ENCODE measurements at regions not wholly inside any gene's neighbourhood (a gene's known extent, or its start where the extent isn't known, plus 50 kb on each side); places are given as distances from the start of the nearest gene placed in this dataset.

- TF ChIP-seq YY1 (IDR thresholded peaks at IDR 0.05; ENCODE audit: insufficient read depth, insufficient read length) (no peak), SUZ12 (IDR thresholded peaks at IDR 0.05; ENCODE audit: extremely low read depth, insufficient read depth, insufficient read length) (no peak), ZNF274 (IDR thresholded peaks at IDR 0.05; ENCODE audit: low read depth, low read length) (no peak)
Measured at GRCh38 chr5:19285286-19285685, 702.7 kb downstream of the CDH18 start.

All from NT2/D1 (cell line).